ENCODE measurements at regions not wholly inside any gene's neighbourhood (a gene's known extent, or its start where the extent isn't known, plus 50 kb on each side); places are given as distances from the start of the nearest gene placed in this dataset.

DNA sequence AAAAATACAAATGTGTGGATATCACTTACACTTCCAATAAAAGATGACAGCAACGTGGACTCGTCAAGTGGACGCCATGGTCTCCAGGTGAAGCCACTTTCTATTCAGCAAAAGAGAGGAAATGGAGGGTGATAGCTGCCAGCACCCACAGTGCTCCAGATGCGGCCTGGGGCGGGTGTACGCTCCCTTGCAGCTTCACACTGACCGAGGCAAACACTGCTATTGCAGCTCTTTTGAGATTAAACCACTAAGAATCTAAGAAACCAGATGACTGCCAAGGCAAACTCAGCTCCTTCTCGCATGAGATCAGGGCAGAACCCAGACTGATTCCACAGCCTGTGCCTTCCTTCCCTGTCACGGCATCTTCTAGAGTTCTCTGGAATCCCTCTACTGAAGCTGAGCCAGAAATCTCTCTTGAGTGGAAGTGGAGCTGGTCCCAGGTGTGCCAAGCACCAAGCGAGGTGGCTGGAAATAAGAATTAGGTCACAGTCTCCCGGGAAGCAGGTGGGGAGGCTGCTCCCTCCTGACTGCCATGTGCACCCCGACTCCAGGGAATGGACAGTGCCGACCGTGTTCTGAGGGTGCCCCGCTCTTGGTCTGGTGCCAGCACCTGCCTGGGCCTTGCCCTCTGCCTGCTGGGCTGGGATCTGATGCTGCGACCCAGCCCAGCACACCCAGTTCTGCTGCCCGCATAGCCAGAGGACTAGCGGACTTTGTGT is 90.1 kb upstream of the AFDN start:
- H3K4me1 Mint-ChIP-seq (ENCODE audit: unreplicated experiment), result peaks cover 15% of the 10 kb centered on the region
- H3K27ac Mint-ChIP-seq (ENCODE audit: unreplicated experiment), result no peak overlapping the region
- no peak overlapping the region for H3K4me3 Mint-ChIP-seq (ENCODE audit: unreplicated experiment)
- peaks cover 5% of the 10 kb centered on the region for H3K9me3 Mint-ChIP-seq (ENCODE audit: unreplicated experiment)
- no peak for DNase-seq (ENCODE audit: low spot score)
- peaks cover 9% of the 10 kb centered on the region for H3K36me3 Mint-ChIP-seq (ENCODE audit: low read depth, unreplicated experiment)
- TF ChIP-seq, protein P1, sequence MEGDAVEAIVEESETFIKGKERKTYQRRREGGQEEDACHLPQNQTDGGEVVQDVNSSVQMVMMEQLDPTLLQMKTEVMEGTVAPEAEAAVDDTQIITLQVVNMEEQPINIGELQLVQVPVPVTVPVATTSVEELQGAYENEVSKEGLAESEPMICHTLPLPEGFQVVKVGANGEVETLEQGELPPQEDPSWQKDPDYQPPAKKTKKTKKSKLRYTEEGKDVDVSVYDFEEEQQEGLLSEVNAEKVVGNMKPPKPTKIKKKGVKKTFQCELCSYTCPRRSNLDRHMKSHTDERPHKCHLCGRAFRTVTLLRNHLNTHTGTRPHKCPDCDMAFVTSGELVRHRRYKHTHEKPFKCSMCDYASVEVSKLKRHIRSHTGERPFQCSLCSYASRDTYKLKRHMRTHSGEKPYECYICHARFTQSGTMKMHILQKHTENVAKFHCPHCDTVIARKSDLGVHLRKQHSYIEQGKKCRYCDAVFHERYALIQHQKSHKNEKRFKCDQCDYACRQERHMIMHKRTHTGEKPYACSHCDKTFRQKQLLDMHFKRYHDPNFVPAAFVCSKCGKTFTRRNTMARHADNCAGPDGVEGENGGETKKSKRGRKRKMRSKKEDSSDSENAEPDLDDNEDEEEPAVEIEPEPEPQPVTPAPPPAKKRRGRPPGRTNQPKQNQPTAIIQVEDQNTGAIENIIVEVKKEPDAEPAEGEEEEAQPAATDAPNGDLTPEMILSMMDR (IDR thresholded peaks at IDR 0.05; ENCODE audit: unreplicated experiment), result no peak
- H3K27me3 Mint-ChIP-seq (ENCODE audit: unreplicated experiment), result peaks cover 13% of the 10 kb centered on the region

DNA sequence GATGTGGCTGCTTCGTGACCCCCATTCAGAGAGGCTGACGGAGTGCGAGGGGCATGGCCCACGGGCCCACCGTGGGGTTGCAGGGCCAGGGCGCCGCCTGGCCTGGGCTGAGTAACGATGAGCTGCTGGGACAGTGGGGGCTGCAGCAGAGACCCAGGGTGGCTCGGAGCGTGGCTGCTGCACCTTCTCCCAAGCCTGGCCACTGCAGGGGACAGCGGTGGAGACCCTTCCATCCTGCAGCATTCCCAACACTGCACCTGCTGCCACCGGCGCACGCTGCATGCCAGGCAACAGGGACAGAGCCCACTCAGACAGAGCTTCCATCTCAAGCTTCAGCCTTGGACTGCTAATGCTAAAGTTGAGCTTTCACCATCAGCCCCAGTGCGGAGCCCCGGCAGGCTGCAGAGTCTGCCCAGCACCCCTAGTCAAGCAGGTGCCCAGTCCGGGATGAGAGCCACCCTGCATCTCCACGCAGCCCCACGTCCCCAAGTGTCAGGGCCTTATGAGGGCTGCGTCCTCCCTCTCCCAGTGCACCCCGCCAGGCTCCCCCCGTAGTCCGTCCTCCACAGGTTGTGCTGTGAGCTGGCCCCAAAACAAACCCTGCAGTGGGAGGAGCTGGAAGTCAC is 89.4 kb upstream of the AFDN start:
- Mint-ChIP-seq H3K36me3 (ENCODE audit: low read depth, unreplicated experiment) (peaks cover 6% of the 10 kb centered on the region), H3K27me3 (ENCODE audit: unreplicated experiment) (peaks cover 10% of the 10 kb centered on the region), H3K9me3 (ENCODE audit: unreplicated experiment) (peaks cover 2% of the 10 kb centered on the region), H3K27ac (ENCODE audit: unreplicated experiment) (no peak overlapping the region), H3K4me1 (ENCODE audit: unreplicated experiment) (peaks cover 14% of the 10 kb centered on the region), H3K4me3 (ENCODE audit: unreplicated experiment) (no peak overlapping the region)
- no peak for DNase-seq (ENCODE audit: low spot score)
- TF ChIP-seq, protein P1 (IDR thresholded peaks at IDR 0.05; ENCODE audit: unreplicated experiment), result no peak

DNA sequence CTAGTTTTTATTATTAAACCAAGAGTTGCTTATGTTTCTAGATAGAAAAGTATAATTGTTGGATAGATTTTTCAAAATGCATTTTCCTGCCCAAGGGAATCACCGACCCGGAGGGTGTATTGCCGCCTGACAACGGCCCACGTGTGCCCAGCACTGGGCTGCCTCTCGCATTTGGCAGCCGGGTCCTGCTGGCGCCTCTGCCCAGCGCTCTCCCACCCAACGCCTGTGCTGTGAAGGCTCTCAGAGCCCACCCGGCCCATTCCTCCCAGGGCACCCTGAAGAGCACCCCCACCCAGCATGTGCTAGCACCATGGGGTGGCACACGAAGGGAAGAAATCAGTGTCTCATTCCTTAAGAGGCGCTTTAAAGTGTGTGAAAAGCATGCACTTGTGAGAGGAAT is 88.3 kb upstream of the AFDN start:
- TF ChIP-seq, protein P1 (IDR thresholded peaks at IDR 0.05; ENCODE audit: unreplicated experiment), result no peak
- Mint-ChIP-seq H3K36me3 (ENCODE audit: low read depth, unreplicated experiment) (peaks cover 3% of the 10 kb centered on the region), H3K27ac (ENCODE audit: unreplicated experiment) (no peak overlapping the region), H3K27me3 (ENCODE audit: unreplicated experiment) (peaks cover 7% of the 10 kb centered on the region), H3K4me3 (ENCODE audit: unreplicated experiment) (no peak overlapping the region), H3K9me3 (ENCODE audit: unreplicated experiment) (no peaks in the 10 kb centered on the region), H3K4me1 (ENCODE audit: unreplicated experiment) (peaks cover 11% of the 10 kb centered on the region)
- DNase-seq (ENCODE audit: low spot score), result no peak

DNA sequence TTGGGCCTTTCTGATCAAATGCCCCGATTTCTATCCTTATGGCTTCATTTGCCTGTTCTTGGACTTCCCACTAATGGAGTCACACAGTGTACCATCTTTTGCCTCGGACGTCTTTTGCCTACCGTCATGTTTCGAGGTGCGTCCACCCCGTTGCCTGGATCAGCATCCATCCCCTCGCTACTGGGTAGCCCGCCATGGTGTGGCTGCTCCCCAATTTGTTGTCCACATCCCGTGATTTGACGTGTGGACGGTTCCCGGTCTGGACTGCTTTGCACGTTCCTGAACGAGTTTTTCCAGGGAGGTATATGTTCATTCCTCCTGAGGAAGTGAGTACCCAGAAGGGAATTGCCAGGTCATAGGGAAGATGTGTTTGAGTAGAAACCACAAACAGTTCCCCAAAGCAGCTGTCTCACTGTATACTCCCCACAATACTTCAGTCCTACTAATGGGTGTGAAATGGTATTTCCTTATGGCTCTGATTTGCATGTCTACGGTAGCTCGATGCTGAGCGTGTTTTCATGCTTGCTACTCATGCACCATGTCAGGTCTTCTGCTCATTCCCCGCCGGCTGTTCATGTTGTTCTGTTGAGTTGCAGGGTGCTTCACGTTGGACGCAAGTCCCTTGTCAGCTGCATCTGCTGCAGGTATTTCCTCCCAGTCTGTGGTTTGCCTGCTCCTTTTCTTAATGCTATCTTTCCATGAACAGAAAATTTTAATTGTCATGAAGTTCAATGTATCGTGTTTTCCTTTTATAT is 86.8 kb upstream of the AFDN start:
- Mint-ChIP-seq H3K27ac (ENCODE audit: unreplicated experiment) (no peak overlapping the region), H3K27me3 (ENCODE audit: unreplicated experiment) (peaks cover 6% of the 10 kb centered on the region), H3K4me3 (ENCODE audit: unreplicated experiment) (no peak overlapping the region), H3K9me3 (ENCODE audit: unreplicated experiment) (no peaks in the 10 kb centered on the region), H3K4me1 (ENCODE audit: unreplicated experiment) (peaks cover 4% of the 10 kb centered on the region), H3K36me3 (ENCODE audit: low read depth, unreplicated experiment) (peaks cover 3% of the 10 kb centered on the region)
- no peak for DNase-seq (ENCODE audit: low spot score)
- TF ChIP-seq, protein P1 (IDR thresholded peaks at IDR 0.05; ENCODE audit: unreplicated experiment), result no peak

Measured in endothelial cell (in vitro differentiated cells).